NCI-H2029 treated with DMSO at 0.1 percent for 48 hours (cell line): ENCODE measurements at regions not wholly inside any gene's neighbourhood (a gene's known extent, or its start where the extent isn't known, plus 50 kb on each side); places are given as distances from the start of the nearest gene placed in this dataset.

Source experiments
- DNase-seq: peaks from one replicate; lab custom pipeline; 2025; lab: John Stamatoyannopoulos, UW

GRCh38 chr2:126315828-126316227 lies 340.1 kb upstream of the GYPC start:
- no peak for DNase-seq

- no peak for DNase-seq
These were observed 338.0 kb upstream of the GYPC start for GRCh38 chr2:126317790-126318431.

GRCh38 chr2:126322342-126322741 lies 333.6 kb upstream of the GYPC start:
- no peak for DNase-seq

GRCh38 chr2:126325202-126325601 lies 330.8 kb upstream of the GYPC start:
- no peak for DNase-seq

GRCh38 chr2:126329173-126329572 lies 326.8 kb upstream of the GYPC start:
- DNase-seq, result no peak

- no peak for DNase-seq
These were observed 313.5 kb upstream of the GYPC start for GRCh38 chr2:126342457-126342856.

GRCh38 chr2:126343136-126343535 lies 312.8 kb upstream of the GYPC start:
- no peak for DNase-seq

GRCh38 chr2:126344493-126344892 lies 311.5 kb upstream of the GYPC start:
- DNase-seq, result no peak

- no peak for DNase-seq
These were observed 310.3 kb upstream of the GYPC start for GRCh38 chr2:126345691-126346090.

GRCh38 chr2:126356631-126357030 lies 299.3 kb upstream of the GYPC start:
- DNase-seq, result no peak

GRCh38 chr2:126358122-126358521 lies 297.8 kb upstream of the GYPC start:
- no peak for DNase-seq

- no peak for DNase-seq
These were observed 296.5 kb upstream of the GYPC start for GRCh38 chr2:126359494-126359893.

GRCh38 chr2:126367361-126367760 lies 288.6 kb upstream of the GYPC start:
- DNase-seq, result no peak

GRCh38 chr2:126368758-126369157 lies 287.2 kb upstream of the GYPC start:
- no peak for DNase-seq

- DNase-seq, result no peak
These were observed 285.8 kb upstream of the GYPC start for GRCh38 chr2:126370201-126370600.

GRCh38 chr2:126372406-126372805 lies 283.6 kb upstream of the GYPC start:
- no peak for DNase-seq

- no peak for DNase-seq
These were observed 277.8 kb upstream of the GYPC start for GRCh38 chr2:126378176-126378575.

GRCh38 chr2:126381091-126381490 lies 274.9 kb upstream of the GYPC start:
- DNase-seq, result no peak

GRCh38 chr2:126382998-126383397 lies 273.0 kb upstream of the GYPC start:
- DNase-seq, result no peak

- DNase-seq, result no peak
These were observed 272.2 kb upstream of the GYPC start for GRCh38 chr2:126383800-126384199.

- no peak for DNase-seq
These were observed 270.5 kb upstream of the GYPC start for GRCh38 chr2:126385441-126385840.

GRCh38 chr2:126385983-126386382 lies 270.0 kb upstream of the GYPC start:
- DNase-seq, result no peak

- DNase-seq, result no peak
These were observed 266.5 kb upstream of the GYPC start for GRCh38 chr2:126389446-126389845.

GRCh38 chr2:126392889-126393288 lies 263.1 kb upstream of the GYPC start:
- no peak for DNase-seq

GRCh38 chr2:126399001-126399400 lies 257.0 kb upstream of the GYPC start:
- DNase-seq, result no peak
